ENCODE measurements at regions not wholly inside any gene's neighbourhood (a gene's known extent, or its start where the extent isn't known, plus 50 kb on each side); places are given as distances from the start of the nearest gene placed in this dataset.

DNA sequence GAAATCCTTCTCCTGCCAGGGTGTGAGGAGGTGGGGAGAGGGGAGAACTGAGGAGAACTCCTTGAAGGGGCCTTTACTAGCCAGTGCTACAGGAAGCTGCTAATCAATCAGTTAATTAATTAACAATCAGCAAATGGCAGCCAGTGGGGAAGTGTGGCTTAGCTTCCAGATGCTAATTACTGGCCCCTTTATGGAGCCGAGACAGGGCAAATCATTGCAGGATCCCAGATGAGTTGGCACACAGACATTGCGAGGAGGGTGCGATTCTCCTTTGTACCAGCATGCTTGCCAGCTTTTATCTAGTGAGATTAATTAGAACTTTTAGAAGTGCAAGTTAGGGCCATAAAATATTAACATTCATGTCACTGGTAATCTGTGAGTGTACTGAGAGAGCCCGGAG is 84.0 kb downstream of the XRCC2 start:
- Histone ChIP-seq H3K27me3 (ENCODE audit: control insufficient read depth in 1 of 2, insufficient read depth in 2 of 2, low read length in 2 of 2) (no peaks in the 10 kb centered on the region), H3K9me3 (ENCODE audit: low read length) (no peaks in the 10 kb centered on the region), H4K20me1 (ENCODE audit: insufficient read depth, low read length) (no peaks in the 10 kb centered on the region), H3K4me2 (ENCODE audit: low read depth, low read length) (no peak overlapping the region), H3K4me1 (ENCODE audit: insufficient read depth, low read length) (no peaks in the 10 kb centered on the region), H3K27ac (ENCODE audit: extremely low read length, insufficient read depth, low read length) (no peak overlapping the region), H3K4me3 (replicated peaks in 1 of 3; ENCODE audit: insufficient read depth in 1 of 3, low read depth in 2 of 3, low read length in 3 of 3) (no peak overlapping the region), H3K9ac (ENCODE audit: insufficient read depth, low read depth, low read length) (no peak overlapping the region), H3K79me2 (ENCODE audit: insufficient read depth, low read length) (no peaks in the 10 kb centered on the region), H3K36me3 (replicated peaks in 1 of 2; ENCODE audit: control insufficient read depth in 1 of 2, insufficient read depth in 2 of 2, low read length in 2 of 2) (no peaks in the 10 kb centered on the region), H2AFZ (ENCODE audit: low read length) (no peak overlapping the region)
- no peak for DNase-seq (ENCODE audit: low spot score)
- POLR2A ChIA-PET, result no interaction called here
- CTCF ChIA-PET (ENCODE audit: low intra/inter-chr PET ratio, low total read pairs), result no interaction called here
- no TSS peak for BruUV-seq (replicated peaks)
- no peak for FAIRE-seq
- 73% methylated on average over 4 of the region's 4 CpGs for WGBS (ENCODE audit: low lambda C conversion rate)
- ATAC-seq, result no peak
- intact Hi-C loops (cut with micrococcal nuclease; ENCODE audit: unreplicated experiment) (no loop called here), in situ Hi-C loops (cut with HindIII; ENCODE audit: extremely low pct_ligation_motif_present, low pct_unique_long_range_greater_than_20kb) (no loop called here)
- TF ChIP-seq CREM (IDR thresholded peaks at IDR 0.05), result no peak
- no peak for TF ChIP-seq CREM (CRISPR knock-in tag; IDR thresholded peaks at IDR 0.05)
- TF ChIP-seq ZNF7 (CRISPR knock-in tag; IDR thresholded peaks at IDR 0.05), result no peak
- no peak for TF ChIP-seq BHLHE40 (IDR thresholded peaks at IDR 0.05; ENCODE audit: low read length)
- TF ChIP-seq, protein P1, sequence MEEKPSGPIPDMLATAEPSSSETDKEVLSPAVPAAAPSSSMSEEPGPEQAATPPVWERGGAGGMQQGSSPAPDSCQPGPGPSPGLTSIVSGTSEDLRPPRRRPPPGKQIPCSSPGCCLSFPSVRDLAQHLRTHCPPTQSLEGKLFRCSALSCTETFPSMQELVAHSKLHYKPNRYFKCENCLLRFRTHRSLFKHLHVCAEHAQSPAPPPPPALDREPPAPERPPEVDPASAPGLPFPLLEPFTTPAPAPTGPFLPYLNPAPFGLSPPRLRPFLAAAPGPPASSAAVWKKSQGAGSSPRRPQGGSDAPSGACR (CRISPR knock-in tag; IDR thresholded peaks at IDR 0.05), result no peak
- no peak for TF ChIP-seq HDAC2 (CRISPR knock-in tag; IDR thresholded peaks at IDR 0.05)
- TF ChIP-seq, protein P2, sequence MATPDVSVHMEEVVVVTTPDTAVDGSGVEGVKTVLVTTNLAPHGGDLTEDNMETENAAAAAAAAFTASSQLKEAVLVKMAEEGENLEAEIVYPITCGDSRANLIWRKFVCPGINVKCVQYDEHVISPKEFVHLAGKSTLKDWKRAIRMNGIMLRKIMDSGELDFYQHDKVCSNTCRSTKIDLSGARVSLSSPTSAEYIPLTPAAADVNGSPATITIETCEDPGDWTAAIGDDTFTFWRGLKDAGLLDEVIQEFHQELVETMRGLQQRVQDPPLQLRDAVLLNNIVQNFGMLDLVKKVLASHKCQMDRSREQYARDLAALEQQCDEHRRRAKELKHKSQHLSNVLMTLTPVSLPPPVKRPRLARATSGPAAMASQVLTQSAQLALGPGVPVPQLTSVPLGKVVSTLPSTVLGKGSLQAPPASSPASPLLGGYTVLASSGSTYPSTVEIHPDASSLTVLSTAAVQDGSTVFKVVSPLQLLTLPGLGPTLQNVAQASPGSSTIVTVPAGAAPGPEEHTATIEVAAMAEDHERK (CRISPR knock-in tag; IDR thresholded peaks at IDR 0.05; ENCODE audit: low read depth), result no peak
- no peak for TF ChIP-seq NBN (conservative IDR thresholded peaks at IDR 0.05)
- no peak for TF ChIP-seq RORA (CRISPR knock-in tag; IDR thresholded peaks at IDR 0.05)
- TF ChIP-seq ZNF678 (CRISPR knock-in tag; IDR thresholded peaks at IDR 0.05), result no peak
- TF ChIP-seq, protein P3, sequence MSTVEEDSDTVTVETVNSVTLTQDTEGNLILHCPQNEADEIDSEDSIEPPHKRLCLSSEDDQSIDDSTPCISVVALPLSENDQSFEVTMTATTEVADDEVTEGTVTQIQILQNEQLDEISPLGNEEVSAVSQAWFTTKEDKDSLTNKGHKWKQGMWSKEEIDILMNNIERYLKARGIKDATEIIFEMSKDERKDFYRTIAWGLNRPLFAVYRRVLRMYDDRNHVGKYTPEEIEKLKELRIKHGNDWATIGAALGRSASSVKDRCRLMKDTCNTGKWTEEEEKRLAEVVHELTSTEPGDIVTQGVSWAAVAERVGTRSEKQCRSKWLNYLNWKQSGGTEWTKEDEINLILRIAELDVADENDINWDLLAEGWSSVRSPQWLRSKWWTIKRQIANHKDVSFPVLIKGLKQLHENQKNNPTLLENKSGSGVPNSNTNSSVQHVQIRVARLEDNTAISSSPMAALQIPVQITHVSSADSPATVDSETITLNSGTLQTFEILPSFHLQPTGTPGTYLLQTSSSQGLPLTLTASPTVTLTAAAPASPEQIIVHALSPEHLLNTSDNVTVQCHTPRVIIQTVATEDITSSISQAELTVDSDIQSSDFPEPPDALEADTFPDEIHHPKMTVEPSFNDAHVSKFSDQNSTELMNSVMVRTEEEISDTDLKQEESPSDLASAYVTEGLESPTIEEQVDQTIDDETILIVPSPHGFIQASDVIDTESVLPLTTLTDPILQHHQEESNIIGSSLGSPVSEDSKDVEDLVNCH (CRISPR knock-in tag; IDR thresholded peaks at IDR 0.05), result no peak
- TF ChIP-seq ZNF101 (CRISPR knock-in tag; IDR thresholded peaks at IDR 0.05; ENCODE audit: borderline replicate concordance, low read depth), result no peak
